GM20431 (cell line): ENCODE measurements at regions not wholly inside any gene's neighbourhood (a gene's known extent, or its start where the extent isn't known, plus 50 kb on each side); places are given as distances from the start of the nearest gene placed in this dataset.

Experiments
- in situ Hi-C: fragments of 300-500 bp; cut with MseI, MboI; formaldehyde crosslinking; loops from one replicate; pipeline ENCODE4 v1.15.0; 2020; ENCODE audit warnings: low sequenced_read_pairs; ENCODE audit not compliant: unreplicated experiment

- in situ Hi-C loops = no loop called here
Measured at GRCh38 chr4:149980941-149981340, 97.3 kb upstream of the DCLK2 start.

GRCh38 chr4:149983401-149983800, 94.8 kb upstream of the DCLK2 start:
- in situ Hi-C loops = no loop called here

- in situ Hi-C loops = no loop called here
Measured at GRCh38 chr4:149983931-149984330, 94.3 kb upstream of the DCLK2 start.

GRCh38 chr4:149985981-149986380, 92.3 kb upstream of the DCLK2 start:
- in situ Hi-C loops = no loop called here

GRCh38 chr4:149986917-149987316, 91.3 kb upstream of the DCLK2 start:
- in situ Hi-C loops = no loop called here

DNA sequence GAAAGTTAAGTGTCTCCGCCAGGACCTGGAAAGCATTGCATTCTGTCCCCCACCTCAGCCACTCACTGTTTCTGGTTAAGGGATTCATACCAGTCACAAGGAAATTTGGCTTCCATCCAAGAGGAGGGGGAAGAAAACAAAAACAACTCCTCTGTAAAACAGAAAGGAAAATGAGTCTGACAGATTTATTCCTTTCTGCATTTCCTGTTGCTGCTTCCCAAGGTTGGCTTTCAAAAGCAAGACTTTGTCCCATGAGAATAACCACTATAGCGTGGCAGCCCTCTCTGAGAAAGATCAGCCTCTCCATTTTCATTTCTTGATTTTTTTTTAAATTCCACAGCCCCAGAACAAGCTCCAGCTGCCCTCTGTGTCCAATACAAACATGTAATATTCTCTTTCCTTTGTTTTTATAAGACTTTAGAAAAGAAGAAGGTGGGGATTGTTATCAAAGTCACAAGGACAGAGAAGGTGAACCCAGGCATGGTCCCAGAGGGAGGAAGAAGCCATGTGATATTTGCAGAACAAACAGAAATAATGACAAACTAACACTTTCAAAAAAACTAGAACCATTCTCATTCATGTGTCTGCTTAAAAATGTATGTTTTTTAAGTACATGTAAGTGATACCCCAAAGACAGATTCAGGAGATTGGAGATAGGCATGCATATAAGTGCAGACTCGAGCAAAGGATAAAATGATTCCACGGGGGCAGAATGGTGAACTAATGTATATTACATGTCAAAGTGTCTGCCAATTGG, 90.7 kb upstream of the DCLK2 start:
- in situ Hi-C loops = no loop called here

DNA sequence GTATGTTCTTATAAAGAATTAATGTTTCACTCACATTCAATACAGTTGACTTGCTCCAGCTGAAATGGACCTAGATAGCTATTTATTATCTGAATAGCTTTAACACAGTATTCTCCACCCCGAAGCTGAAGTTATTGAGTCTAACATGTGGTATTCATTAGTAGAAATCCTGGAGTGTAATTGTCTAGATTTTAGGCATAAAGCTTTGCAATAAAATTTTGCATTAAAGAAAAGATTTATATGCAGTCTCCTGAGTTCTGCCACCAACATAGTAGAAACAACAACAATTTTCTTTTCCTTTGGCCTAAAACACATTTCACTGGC, 90.2 kb upstream of the DCLK2 start:
- in situ Hi-C loops = no loop called here

DNA sequence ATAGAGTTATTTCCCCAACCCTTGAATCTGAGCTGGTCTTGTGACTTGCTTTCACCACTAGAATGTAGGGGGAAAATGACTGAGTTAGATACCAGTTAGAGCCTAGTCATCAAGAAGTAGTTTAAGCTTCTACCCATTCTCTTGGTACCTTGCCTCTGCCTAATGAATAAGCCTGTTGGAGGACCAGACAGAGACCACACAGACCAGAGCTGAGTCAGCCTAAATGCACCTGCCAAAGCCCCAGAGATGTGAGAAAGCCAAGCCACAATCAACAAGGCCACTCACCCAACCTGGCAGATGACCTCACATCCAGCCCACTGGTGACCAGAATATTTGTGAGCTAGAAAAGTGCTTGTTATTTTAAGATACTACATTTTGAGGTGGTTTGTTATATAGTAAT, 85.2 kb upstream of the DCLK2 start:
- in situ Hi-C loops = no loop called here

DNA sequence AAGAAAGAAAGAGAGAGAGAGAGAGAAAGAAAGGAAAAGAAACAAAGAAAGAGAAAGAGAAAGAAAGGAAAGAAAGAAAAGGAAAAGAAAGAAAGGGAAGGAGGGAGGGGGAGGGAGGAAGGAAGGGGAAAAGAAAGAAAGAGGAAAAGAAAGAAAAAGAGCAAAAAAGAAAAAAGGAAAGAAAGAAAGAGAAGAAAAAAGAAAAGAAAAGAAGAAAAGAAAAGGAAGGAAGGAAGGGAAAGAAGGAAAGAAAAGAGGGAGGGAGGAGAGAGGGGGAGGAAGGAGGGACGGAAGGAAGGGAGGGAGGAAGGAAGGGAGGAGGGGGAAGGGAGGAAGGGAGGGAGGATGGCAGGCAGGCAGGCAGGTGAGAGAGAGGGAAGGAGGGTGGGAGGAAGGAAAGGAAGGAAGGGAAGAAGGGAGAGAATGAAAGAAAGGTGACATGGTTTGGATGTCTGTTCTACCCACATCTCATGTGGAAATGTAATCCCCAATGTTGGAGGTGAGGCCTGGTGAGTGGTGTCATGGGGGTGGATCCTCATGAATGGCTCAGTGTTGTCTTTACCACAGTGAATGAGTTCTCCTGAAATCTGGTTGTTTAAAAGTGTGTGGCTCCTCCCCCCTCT, 83.0 kb upstream of the DCLK2 start:
- in situ Hi-C loops = no loop called here

DNA sequence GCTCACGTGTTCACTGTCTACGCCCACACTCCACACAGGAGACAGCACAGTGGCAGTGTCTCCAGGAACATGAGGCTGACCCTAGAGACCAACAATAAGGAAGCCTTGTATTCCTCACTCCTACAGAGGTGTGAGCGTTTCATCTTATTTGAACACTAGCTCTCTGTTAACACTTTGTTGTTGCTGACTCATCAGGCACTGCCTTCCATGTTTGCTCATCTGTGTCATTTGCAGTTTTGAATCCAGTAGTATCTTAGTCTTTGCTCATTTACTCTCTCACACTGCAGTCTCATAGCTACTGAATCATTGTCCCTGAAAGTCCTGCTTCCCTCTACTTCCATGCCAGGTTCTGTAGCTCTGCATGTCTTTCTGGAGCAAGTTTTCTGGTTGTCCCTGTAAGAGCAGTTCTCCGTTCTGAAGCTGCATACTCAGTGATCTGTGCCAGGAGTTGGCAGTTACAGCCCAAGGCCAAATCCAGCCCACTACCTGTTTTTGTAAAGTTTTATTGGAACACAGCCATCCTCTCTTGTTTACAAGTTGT, 80.3 kb upstream of the DCLK2 start:
- in situ Hi-C loops = no loop called here

DNA sequence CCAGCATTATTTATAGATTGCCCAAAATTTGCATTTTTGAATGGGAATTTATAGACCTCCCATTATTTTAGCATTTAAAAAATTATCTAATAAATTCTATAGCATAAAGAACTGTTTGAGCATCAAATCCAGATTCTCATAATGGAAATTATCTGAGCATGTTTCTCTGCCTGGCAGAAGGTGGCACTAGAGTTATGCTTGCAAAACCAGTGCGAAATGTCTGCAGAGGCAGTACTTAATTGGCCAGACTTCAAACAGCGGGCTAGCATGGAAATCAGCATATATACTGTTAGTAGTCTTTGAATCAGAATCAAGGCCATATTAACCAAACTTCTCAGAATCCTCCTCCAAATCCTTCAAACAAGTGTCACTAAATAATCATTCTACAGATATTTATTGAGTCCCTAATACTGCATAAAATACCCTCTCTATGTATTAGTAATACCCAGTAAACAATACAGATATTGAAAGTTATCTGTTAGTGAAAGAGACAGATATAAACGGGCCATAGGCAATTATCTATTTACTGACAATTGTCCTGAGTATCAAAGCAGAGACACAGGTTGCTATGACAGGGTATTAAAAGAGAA, 78.7 kb upstream of the DCLK2 start:
- in situ Hi-C loops = loop anchor here (25.0 kb wide), 2 partner anchors 213 to 863 kb away; no protein-coding TSS in a partner anchor

DNA sequence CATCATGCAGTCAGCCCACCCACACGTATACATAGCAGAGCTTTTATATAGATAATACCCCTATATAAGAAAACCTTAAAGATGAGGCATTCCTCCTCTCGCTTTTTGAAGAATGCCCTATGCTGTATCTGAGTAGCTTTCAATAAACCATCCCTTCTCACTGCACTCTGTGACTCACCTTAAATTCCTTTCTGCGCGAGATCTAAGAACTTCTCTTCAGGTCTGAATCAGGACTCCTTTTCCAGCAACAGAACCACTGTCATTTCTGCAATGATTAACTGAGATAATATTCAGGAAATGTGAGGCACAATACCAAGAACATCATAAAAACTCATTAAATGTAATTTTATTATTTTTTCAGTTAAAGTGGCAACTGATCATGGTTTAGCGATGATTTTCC, 76.4 kb upstream of the DCLK2 start:
- in situ Hi-C loops = loop anchor here (25.0 kb wide), 2 partner anchors 210 to 860 kb away; no protein-coding TSS in a partner anchor

DNA sequence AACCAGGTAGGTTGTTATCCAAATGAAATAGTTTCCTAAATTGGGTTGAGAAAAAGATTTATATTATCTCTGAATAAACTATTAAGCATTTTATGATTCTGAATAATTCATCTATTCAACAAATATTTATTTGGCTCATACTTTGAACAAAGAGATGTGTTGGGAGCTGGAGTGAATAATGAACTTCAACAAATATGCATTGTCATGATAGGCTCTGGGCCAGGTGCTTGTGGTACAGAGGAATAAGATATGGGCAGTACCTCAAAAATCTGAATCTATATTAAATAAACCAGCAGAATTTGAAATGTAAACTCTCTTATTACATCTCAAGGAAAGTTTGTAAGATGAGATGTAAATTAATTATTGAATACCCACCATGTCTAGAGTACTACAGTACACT, 75.7 kb upstream of the DCLK2 start:
- in situ Hi-C loops = loop anchor here (25.0 kb wide), 2 partner anchors 210 to 860 kb away; no protein-coding TSS in a partner anchor

GRCh38 chr4:150004481-150004880, 73.8 kb upstream of the DCLK2 start:
- in situ Hi-C loops = loop anchor here (25.0 kb wide), 2 partner anchors 208 to 858 kb away; no protein-coding TSS in a partner anchor

- in situ Hi-C loops = loop anchor here (25.0 kb wide), 2 partner anchors 207 to 857 kb away; no protein-coding TSS in a partner anchor
Measured at GRCh38 chr4:150005537-150005936, 72.7 kb upstream of the DCLK2 start.

DNA sequence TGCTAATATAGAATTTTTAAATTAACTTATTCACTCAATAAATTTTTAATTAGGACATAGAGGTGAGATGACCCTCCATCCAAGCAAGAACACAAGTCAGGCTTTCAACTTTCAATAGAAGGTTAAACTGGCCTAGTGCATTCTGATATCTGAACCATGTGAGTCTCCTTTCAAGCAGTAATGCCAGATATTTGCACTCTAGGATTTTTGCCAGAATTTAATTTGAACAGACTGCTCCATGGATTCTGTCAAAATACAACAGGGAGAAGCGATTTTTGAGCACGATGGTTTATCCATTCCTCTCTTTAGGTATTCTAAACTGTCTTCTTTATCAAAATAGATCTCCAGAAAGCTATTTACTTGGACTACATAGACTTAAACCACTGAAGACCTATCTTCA, 72.0 kb upstream of the DCLK2 start:
- in situ Hi-C loops = loop anchor here (25.0 kb wide), 2 partner anchors 206 to 856 kb away; no protein-coding TSS in a partner anchor

GRCh38 chr4:150007512-150007911, 70.7 kb upstream of the DCLK2 start:
- in situ Hi-C loops = loop anchor here (25.0 kb wide), 2 partner anchors 205 to 855 kb away; no protein-coding TSS in a partner anchor

GRCh38 chr4:150008546-150008945, 69.7 kb upstream of the DCLK2 start:
- in situ Hi-C loops = loop anchor here (25.0 kb wide), 2 partner anchors 204 to 854 kb away; no protein-coding TSS in a partner anchor

DNA sequence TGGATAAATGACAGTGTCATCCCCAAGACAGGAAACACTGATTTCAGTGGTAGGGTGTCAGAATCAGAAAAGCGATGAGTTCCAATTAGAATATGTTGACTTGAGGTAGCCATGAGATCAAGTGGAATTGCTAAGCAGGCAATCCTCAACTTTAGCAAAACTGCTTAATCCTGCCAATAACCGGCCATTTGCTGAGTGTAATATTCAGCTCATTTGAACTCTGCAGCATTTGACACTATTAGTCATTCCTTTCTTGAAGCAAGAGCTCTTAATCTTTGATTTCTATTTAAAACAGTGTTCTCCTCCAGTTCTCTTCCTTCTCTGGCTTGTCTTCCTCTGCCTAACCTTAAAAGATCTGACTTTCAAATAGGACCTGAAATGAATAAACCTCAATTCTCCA, 68.7 kb upstream of the DCLK2 start:
- in situ Hi-C loops = loop anchor here (25.0 kb wide), 2 partner anchors 203 to 853 kb away; no protein-coding TSS in a partner anchor

DNA sequence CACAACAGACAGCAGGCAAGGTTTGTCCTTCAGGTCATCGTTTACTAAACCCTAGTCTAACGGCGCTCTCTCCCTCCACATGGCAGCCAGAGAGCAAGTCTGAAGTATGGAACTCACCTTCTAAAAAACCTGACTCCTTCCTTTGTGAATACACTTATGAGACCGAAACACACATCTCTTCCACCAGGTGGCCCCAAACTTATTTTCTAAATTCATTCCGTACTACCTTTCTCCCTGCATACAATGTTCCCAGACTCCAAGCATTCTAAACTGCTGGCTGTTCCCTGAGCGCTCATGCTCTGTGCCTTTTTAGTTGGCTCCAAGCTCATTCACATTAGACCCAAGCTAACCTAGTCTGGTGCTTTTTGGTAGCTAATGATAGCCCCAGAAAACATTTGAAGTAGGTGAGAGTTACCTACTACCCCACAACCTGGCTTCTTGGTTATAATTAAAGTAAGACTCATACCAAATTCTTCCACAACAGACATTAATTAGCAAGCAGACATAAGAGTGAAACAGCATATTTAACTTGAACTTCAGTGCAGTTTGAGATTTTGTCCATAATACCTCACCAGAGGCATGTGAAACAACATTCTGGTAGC, 67.6 kb upstream of the DCLK2 start:
- in situ Hi-C loops = loop anchor here (25.0 kb wide), 2 partner anchors 202 to 852 kb away; no protein-coding TSS in a partner anchor
